ENCODE measurements at regions not wholly inside any gene's neighbourhood (a gene's known extent, or its start where the extent isn't known, plus 50 kb on each side); places are given as distances from the start of the nearest gene placed in this dataset.
"Not testable (repeated sequence)": the region's sequence is repeated elsewhere in the genome, so short reads cannot be mapped to it uniquely, and the experiment has no call there.

- TF ChIP-seq CTCF (conservative IDR thresholded peaks at IDR 0.05; ENCODE audit: low read depth, low read length); NFE2L2 (IDR thresholded peaks at IDR 0.05; ENCODE audit: low read depth, low read length); RCOR1 (IDR thresholded peaks at IDR 0.05; ENCODE audit: insufficient replicate concordance, low read length); RFX5 (IDR thresholded peaks at IDR 0.05; ENCODE audit: low read depth, low read length); RAD21 (IDR thresholded peaks at IDR 0.05; ENCODE audit: low read length); MXI1 (IDR thresholded peaks at IDR 0.05; ENCODE audit: borderline replicate concordance, low read depth, low read length); MAZ (IDR thresholded peaks at IDR 0.05; ENCODE audit: borderline replicate concordance, low read depth, low read length); POLR2A (IDR thresholded peaks at IDR 0.05; ENCODE audit: low read depth, low read length): not testable (repeated sequence)
Observed at GRCh38 chr21:13378943-13379342, 230.6 kb upstream of the POTED start.

All from IMR-90 (cell line).